Tibial artery (tissue), 4 donors: ENCODE measurements at regions not wholly inside any gene's neighbourhood (a gene's known extent, or its start where the extent isn't known, plus 50 kb on each side); places are given as distances from the start of the nearest gene placed in this dataset.
A peak's percentile ranks its signal among the peaks of the same experiment; 100 is the strongest.

Experiments
- DNase-seq, 2 donors: peaks; one replicate each; pipeline ENCODE4 v3.0.0-alpha.2; 2019
- H3K27ac ChIP-seq, 2 donors: fragments of 200-600 bp; sonication (generic) in 1 of 2; 1 replicate in 1 of 2; 2 replicates in 1 of 2; pipeline ENCODE4 v1.5.1; 2018 to 2019; ENCODE audit warnings: mild to moderate bottlenecking in 1 of 2
- H3K27me3 ChIP-seq, 2 donors: fragments of 200-600 bp; sonication (generic) in 1 of 2; one replicate each; pipeline versions ENCODE4 v1.5.1 to v1.6.0; 2016 to 2019
- H3K36me3 ChIP-seq, 3 donors: fragments of 200-600 bp; sonication (generic) in 2 of 3; one replicate each; pipeline ENCODE4 v1.5.1; 2016 to 2019; ENCODE audit warnings: mild to moderate bottlenecking in 2 of 3
- H3K4me1 ChIP-seq, 4 donors: fragments of 200-600 bp; sonication (generic) in 2 of 4; 1 replicate in 3 of 4; 2 replicates in 1 of 4; pipeline ENCODE4 v1.5.1; 2016 to 2019
- H3K4me3 ChIP-seq, 2 donors: fragments of 200-600 bp; sonication (generic) in 1 of 2; 1 replicate in 1 of 2; 2 replicates in 1 of 2; pipeline ENCODE4 v1.5.1; 2018 to 2019; ENCODE audit warnings: mild to moderate bottlenecking in 2 of 2
- H3K9me3 ChIP-seq, 3 donors: fragments of 200-600 bp; sonication (generic) in 1 of 3; one replicate each; pipeline ENCODE4 v1.5.1; 2016 to 2019
- CTCF ChIP-seq, 2 experiments: fragments of 200-600 bp in 1 of 2; fragments of 450-650 bp in 1 of 2; IDR thresholded peaks; one replicate each; pipeline ENCODE4 v1.5.1; 2017 to 2019; ENCODE audit warnings: antibody characterized with exemption in 2 of 2, mild to moderate bottlenecking in 1 of 2, moderate library complexity in 1 of 2
- intact Hi-C: fragments of 100-400 bp; cut with DNase I; formaldehyde crosslinking; loops from one replicate; pipeline ENCODE4 v1.15.0; 2023; ENCODE audit warnings: low total_unique reads

DNA sequence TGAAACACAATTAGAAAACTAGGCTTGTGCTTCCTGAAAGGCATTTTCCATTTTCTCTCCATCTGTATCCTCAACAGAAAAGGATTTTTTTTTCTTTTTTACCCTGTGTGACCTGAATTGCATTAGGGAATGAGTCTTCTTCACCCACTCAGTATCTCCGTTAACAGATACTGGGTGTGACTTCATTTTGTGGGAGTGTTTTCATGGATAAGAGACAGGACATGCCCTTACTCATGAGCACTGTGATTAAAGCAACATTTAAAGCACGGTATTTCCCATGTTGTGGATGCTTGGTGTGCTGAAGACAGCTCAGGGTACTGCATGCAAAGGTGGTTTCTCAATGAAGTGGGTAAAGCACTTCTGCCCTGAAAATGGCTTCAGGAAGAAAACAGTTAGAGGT is 1397.3 kb upstream of the TMEM132C start:
- H3K4me1 ChIP-seq: no peaks in the 10 kb centered on the region
- no peaks in the 10 kb centered on the region for H3K36me3 ChIP-seq
- no peak overlapping the region for H3K4me3 ChIP-seq
- intact Hi-C loops: loop anchor here (5.0 to 10.0 kb wide), 2 partner anchors 528 to 1685 kb away; partner anchors contain the start of gene TMEM132B
- no peak overlapping the region for H3K27ac ChIP-seq
- H3K9me3 ChIP-seq: no peaks in the 10 kb centered on the region
- no peak for TF ChIP-seq CTCF (IDR thresholded peaks at IDR 0.05)
- H3K27me3 ChIP-seq: no peaks in the 10 kb centered on the region
- DNase-seq: no peak

- Histone ChIP-seq H3K9me3 (no peaks in the 10 kb centered on the region), H3K27ac (no peak overlapping the region), H3K27me3 (no peaks in the 10 kb centered on the region), H3K4me1 (no peaks in the 10 kb centered on the region), H3K36me3 (no peaks in the 10 kb centered on the region), H3K4me3 (no peak overlapping the region)
- intact Hi-C loops: loop anchor here (5.0 to 10.0 kb wide), 2 partner anchors 524 to 1689 kb away; partner anchors contain the start of gene TMEM132B
- DNase-seq: no peak
- TF ChIP-seq CTCF (IDR thresholded peaks at IDR 0.05): no peak
These were observed 1393.3 kb upstream of the TMEM132C start for GRCh38 chr12:126873701-126874100.

GRCh38 chr12:126874427-126875026 is 1392.4 kb upstream of the TMEM132C start:
- no peaks in the 10 kb centered on the region for H3K36me3 ChIP-seq
- no peak overlapping the region for H3K27ac ChIP-seq
- peak in 1 of 2 donors; percentile 22 for DNase-seq
- TF ChIP-seq CTCF (IDR thresholded peaks at IDR 0.05): peak; percentile 38 to 68
- no peaks in the 10 kb centered on the region for H3K27me3 ChIP-seq
- no peaks in the 10 kb centered on the region for H3K9me3 ChIP-seq
- H3K4me3 ChIP-seq: no peak overlapping the region
- H3K4me1 ChIP-seq: no peaks in the 10 kb centered on the region
- intact Hi-C loops: loop anchor here (5.0 to 10.0 kb wide), 2 partner anchors 523 to 1690 kb away; partner anchors contain the start of gene TMEM132B

- Histone ChIP-seq H3K9me3 (no peaks in the 10 kb centered on the region), H3K27ac (no peak overlapping the region), H3K36me3 (no peaks in the 10 kb centered on the region), H3K4me1 (no peaks in the 10 kb centered on the region), H3K4me3 (no peak overlapping the region), H3K27me3 (no peaks in the 10 kb centered on the region)
- DNase-seq: no peak
- no peak for TF ChIP-seq CTCF (IDR thresholded peaks at IDR 0.05)
- intact Hi-C loops: loop anchor here (10.0 kb wide), 1 partner anchor 1695 kb away; the partner anchor contains the start of gene TMEM132B
These were observed 1387.1 kb upstream of the TMEM132C start for GRCh38 chr12:126879842-126880241.

DNA sequence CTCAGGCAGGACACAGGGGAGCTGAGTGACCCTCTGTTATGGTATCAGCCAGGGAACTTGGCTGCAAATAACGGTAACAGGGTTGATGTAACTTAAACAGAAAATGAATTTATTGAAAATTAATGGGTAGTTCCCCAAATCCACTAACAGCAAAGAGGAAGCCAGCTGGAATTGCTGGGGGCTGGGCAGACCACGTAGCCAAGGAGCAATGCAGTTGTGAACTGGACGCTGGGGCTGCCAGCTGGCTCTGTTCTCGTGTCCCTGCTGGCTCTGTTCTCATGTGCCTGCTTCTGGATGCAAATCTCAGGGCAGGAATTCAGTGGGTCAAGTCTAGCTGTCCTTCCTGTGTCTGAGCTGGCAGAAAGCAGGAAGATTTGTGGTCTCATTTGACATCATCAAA is 1383.3 kb upstream of the TMEM132C start:
- Histone ChIP-seq H3K4me1 (no peaks in the 10 kb centered on the region), H3K36me3 (no peaks in the 10 kb centered on the region), H3K27ac (no peak overlapping the region), H3K9me3 (no peaks in the 10 kb centered on the region), H3K27me3 (no peaks in the 10 kb centered on the region), H3K4me3 (no peak overlapping the region)
- intact Hi-C loops: no loop called here
- TF ChIP-seq CTCF (IDR thresholded peaks at IDR 0.05): no peak
- no peak for DNase-seq
